LHCN-M2 (cell line): ENCODE measurements at regions not wholly inside any gene's neighbourhood (a gene's known extent, or its start where the extent isn't known, plus 50 kb on each side); places are given as distances from the start of the nearest gene placed in this dataset.
"Not testable (repeated sequence)": the region's sequence is repeated elsewhere in the genome, so short reads cannot be mapped to it uniquely, and the experiment has no call there.

Experiments used
- DNase-seq: peaks from one replicate; pipeline ENCODE4 v3.0.0-alpha.2; 2012; ENCODE audit warnings: low read depth

- no peak for DNase-seq
These were observed 50.7 kb upstream of the DIAPH3 start for GRCh38 chr13:60214213-60215055.

- DNase-seq, result no peak
These were observed 56.3 kb upstream of the DIAPH3 start for GRCh38 chr13:60220072-60220471.

GRCh38 chr13:60221581-60221980, 57.9 kb upstream of the DIAPH3 start:
- DNase-seq, result no peak

- peak; percentile 52 for DNase-seq
These were observed 62.8 kb upstream of the DIAPH3 start for GRCh38 chr13:60226507-60226906.

GRCh38 chr13:60227158-60227557, 63.4 kb upstream of the DIAPH3 start:
- DNase-seq, result no peak

GRCh38 chr13:60229708-60230272, 66.1 kb upstream of the DIAPH3 start:
- DNase-seq, result no peak

- peak; percentile 13 for DNase-seq
These were observed 66.9 kb upstream of the DIAPH3 start for GRCh38 chr13:60230593-60230992.

GRCh38 chr13:60242043-60242595, 78.4 kb upstream of the DIAPH3 start:
- no peak for DNase-seq

- no peak for DNase-seq
These were observed 80.7 kb upstream of the DIAPH3 start for GRCh38 chr13:60244381-60244780.

- not testable (repeated sequence) for DNase-seq
These were observed 87.7 kb upstream of the DIAPH3 start for GRCh38 chr13:60251419-60251818.

- DNase-seq, result no peak
These were observed 94.6 kb upstream of the DIAPH3 start for GRCh38 chr13:60258349-60258748.

- DNase-seq, result no peak
These were observed 96.7 kb upstream of the DIAPH3 start for GRCh38 chr13:60260440-60260839.

GRCh38 chr13:60261432-60262351, 98.0 kb upstream of the DIAPH3 start:
- no peak for DNase-seq

GRCh38 chr13:60265566-60265965, 101.8 kb upstream of the DIAPH3 start:
- no peak for DNase-seq

- DNase-seq, result peak; percentile 3
These were observed 103.9 kb upstream of the DIAPH3 start for GRCh38 chr13:60267498-60268202.

GRCh38 chr13:60268203-60268555, 104.5 kb upstream of the DIAPH3 start:
- no peak for DNase-seq

- DNase-seq, result no peak
These were observed 110.3 kb upstream of the DIAPH3 start for GRCh38 chr13:60273971-60274527.

- DNase-seq, result no peak
These were observed 110.9 kb upstream of the DIAPH3 start for GRCh38 chr13:60274655-60275054.

GRCh38 chr13:60275208-60275607, 111.5 kb upstream of the DIAPH3 start:
- DNase-seq, result no peak

GRCh38 chr13:60280524-60280923, 116.5 kb upstream of the TDRD3 start:
- not testable (repeated sequence) for DNase-seq

- DNase-seq, result no peak
These were observed 114.8 kb upstream of the TDRD3 start for GRCh38 chr13:60282186-60282585.
